ENCODE measurements at regions not wholly inside any gene's neighbourhood (a gene's known extent, or its start where the extent isn't known, plus 50 kb on each side); places are given as distances from the start of the nearest gene placed in this dataset.

GRCh38 chr15:85276921-85277320 lies 103.5 kb upstream of the AKAP13 start:
- H3K27ac Mint-ChIP-seq (ENCODE audit: unreplicated experiment) = no peak overlapping the region
- no peaks in the 10 kb centered on the region for H3K9me3 Mint-ChIP-seq (ENCODE audit: unreplicated experiment)
- intact Hi-C loops (cut with micrococcal nuclease; ENCODE audit: unreplicated experiment) = no loop called here
- no TSS peak for BruUV-seq (replicated peaks)
- H3K27me3 Mint-ChIP-seq (ENCODE audit: insufficient read depth, unreplicated experiment) = no peaks in the 10 kb centered on the region
- H3K36me3 Mint-ChIP-seq (ENCODE audit: insufficient read depth, unreplicated experiment) = no peaks in the 10 kb centered on the region
- H3K4me1 ChIP-seq = no peaks in the 10 kb centered on the region
- no peaks in the 10 kb centered on the region for H3K4me1 Mint-ChIP-seq (ENCODE audit: low read depth, unreplicated experiment)
- no peak overlapping the region for H3K4me3 Mint-ChIP-seq (ENCODE audit: unreplicated experiment)
- no peak overlapping the region for H3K4me3 ChIP-seq (ENCODE audit: low read depth, low read length)
- H3K36me3 ChIP-seq (ENCODE audit: control insufficient read depth, insufficient read depth, low read length) = no peaks in the 10 kb centered on the region
- DNase-seq = no peak
- ChIA-PET POLR2A (no interaction called here), CTCF (no interaction called here)
- H3K27me3 ChIP-seq (replicated peaks; ENCODE audit: control insufficient read depth, insufficient read depth, low read length) = no peaks in the 10 kb centered on the region
- TF ChIP-seq, protein P1, sequence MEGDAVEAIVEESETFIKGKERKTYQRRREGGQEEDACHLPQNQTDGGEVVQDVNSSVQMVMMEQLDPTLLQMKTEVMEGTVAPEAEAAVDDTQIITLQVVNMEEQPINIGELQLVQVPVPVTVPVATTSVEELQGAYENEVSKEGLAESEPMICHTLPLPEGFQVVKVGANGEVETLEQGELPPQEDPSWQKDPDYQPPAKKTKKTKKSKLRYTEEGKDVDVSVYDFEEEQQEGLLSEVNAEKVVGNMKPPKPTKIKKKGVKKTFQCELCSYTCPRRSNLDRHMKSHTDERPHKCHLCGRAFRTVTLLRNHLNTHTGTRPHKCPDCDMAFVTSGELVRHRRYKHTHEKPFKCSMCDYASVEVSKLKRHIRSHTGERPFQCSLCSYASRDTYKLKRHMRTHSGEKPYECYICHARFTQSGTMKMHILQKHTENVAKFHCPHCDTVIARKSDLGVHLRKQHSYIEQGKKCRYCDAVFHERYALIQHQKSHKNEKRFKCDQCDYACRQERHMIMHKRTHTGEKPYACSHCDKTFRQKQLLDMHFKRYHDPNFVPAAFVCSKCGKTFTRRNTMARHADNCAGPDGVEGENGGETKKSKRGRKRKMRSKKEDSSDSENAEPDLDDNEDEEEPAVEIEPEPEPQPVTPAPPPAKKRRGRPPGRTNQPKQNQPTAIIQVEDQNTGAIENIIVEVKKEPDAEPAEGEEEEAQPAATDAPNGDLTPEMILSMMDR (IDR thresholded peaks at IDR 0.05; ENCODE audit: insufficient read depth in 1 of 2, low read depth in 1 of 2, low read length in 1 of 2, severe bottlenecking in 1 of 2, unreplicated experiment in 1 of 2) = no peak
- H3K9me3 ChIP-seq = no peaks in the 10 kb centered on the region

GRCh38 chr15:85277847-85278370 lies 102.5 kb upstream of the AKAP13 start:
- Mint-ChIP-seq H3K27ac (ENCODE audit: unreplicated experiment) (no peak overlapping the region), H3K36me3 (ENCODE audit: insufficient read depth, unreplicated experiment) (no peaks in the 10 kb centered on the region), H3K9me3 (ENCODE audit: unreplicated experiment) (no peaks in the 10 kb centered on the region), H3K4me1 (ENCODE audit: low read depth, unreplicated experiment) (no peaks in the 10 kb centered on the region), H3K4me3 (ENCODE audit: unreplicated experiment) (no peak overlapping the region), H3K27me3 (ENCODE audit: insufficient read depth, unreplicated experiment) (no peaks in the 10 kb centered on the region)
- intact Hi-C loops (cut with micrococcal nuclease; ENCODE audit: unreplicated experiment) = no loop called here
- no peaks in the 10 kb centered on the region for H3K4me1 ChIP-seq
- ChIA-PET POLR2A (no interaction called here), CTCF (no interaction called here)
- DNase-seq = no peak
- H3K4me3 ChIP-seq (ENCODE audit: low read depth, low read length) = no peak overlapping the region
- H3K36me3 ChIP-seq (ENCODE audit: control insufficient read depth, insufficient read depth, low read length) = no peaks in the 10 kb centered on the region
- H3K9me3 ChIP-seq = no peaks in the 10 kb centered on the region
- no TSS peak for BruUV-seq (replicated peaks)
- TF ChIP-seq, protein P1 (IDR thresholded peaks at IDR 0.05; ENCODE audit: insufficient read depth in 1 of 2, low read depth in 1 of 2, low read length in 1 of 2, severe bottlenecking in 1 of 2, unreplicated experiment in 1 of 2) = no peak
- no peaks in the 10 kb centered on the region for H3K27me3 ChIP-seq (replicated peaks; ENCODE audit: control insufficient read depth, insufficient read depth, low read length)

DNA sequence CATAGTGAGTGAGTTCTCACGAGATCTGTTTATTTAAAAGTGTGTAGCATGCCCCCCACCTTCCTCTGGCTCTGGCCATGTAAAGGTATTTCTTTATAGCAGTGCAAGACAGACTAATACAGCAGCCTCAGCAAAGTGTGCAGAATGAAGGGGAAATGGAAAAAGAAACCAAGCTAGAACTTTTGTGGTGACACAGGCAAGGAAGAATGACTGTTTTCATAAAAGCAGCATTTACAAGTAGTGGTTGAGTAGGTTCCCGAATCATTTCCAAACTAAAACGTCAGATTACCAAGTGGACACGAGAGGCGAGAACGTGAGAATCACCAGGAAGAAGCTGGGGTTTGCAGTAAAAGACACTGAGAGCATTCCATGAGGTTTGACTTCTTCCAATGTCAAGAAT lies 100.2 kb upstream of the AKAP13 start:
- POLR2A ChIA-PET = no interaction called here
- H3K36me3 Mint-ChIP-seq (ENCODE audit: insufficient read depth, unreplicated experiment) = no peaks in the 10 kb centered on the region

More for the DNA sequence above, 100.2 kb upstream of the AKAP13 start:
- Histone ChIP-seq H3K4me1 (no peaks in the 10 kb centered on the region), H3K9me3 (no peaks in the 10 kb centered on the region), H3K27me3 (replicated peaks; ENCODE audit: control insufficient read depth, insufficient read depth, low read length) (no peaks in the 10 kb centered on the region), H3K4me3 (ENCODE audit: low read depth, low read length) (no peak overlapping the region), H3K36me3 (ENCODE audit: control insufficient read depth, insufficient read depth, low read length) (no peaks in the 10 kb centered on the region)
- no peak overlapping the region for H3K27ac Mint-ChIP-seq (ENCODE audit: unreplicated experiment)
- H3K9me3 Mint-ChIP-seq (ENCODE audit: unreplicated experiment) = no peaks in the 10 kb centered on the region
- CTCF ChIA-PET = no interaction called here
- no peaks in the 10 kb centered on the region for H3K27me3 Mint-ChIP-seq (ENCODE audit: insufficient read depth, unreplicated experiment)
- intact Hi-C loops (cut with micrococcal nuclease; ENCODE audit: unreplicated experiment) = no loop called here
- H3K4me3 Mint-ChIP-seq (ENCODE audit: unreplicated experiment) = no peak overlapping the region
- DNase-seq = no peak
- H3K4me1 Mint-ChIP-seq (ENCODE audit: low read depth, unreplicated experiment) = no peaks in the 10 kb centered on the region
- TF ChIP-seq, protein P1 (IDR thresholded peaks at IDR 0.05; ENCODE audit: insufficient read depth in 1 of 2, low read depth in 1 of 2, low read length in 1 of 2, severe bottlenecking in 1 of 2, unreplicated experiment in 1 of 2) = no peak
- BruUV-seq (replicated peaks) = no TSS peak

All from Caco-2 (cell line).